ENCODE measurements at regions not wholly inside any gene's neighbourhood (a gene's known extent, or its start where the extent isn't known, plus 50 kb on each side); places are given as distances from the start of the nearest gene placed in this dataset.

GRCh38 chr6:8361259-8361658, 74.1 kb downstream of the SLC35B3 start:
- Mint-ChIP-seq H3K27me3 (peaks cover 0 to 3% of the 10 kb centered on the region in 2 donors), H3K4me1 (ENCODE audit: low read depth in 2 of 2) (no peaks in the 10 kb centered on the region), H3K9me3 (no peaks in the 10 kb centered on the region), H3K4me3 (no peak overlapping the region), H3K27ac (no peak overlapping the region), H3K36me3 (no peaks in the 10 kb centered on the region)
- ATAC-seq (no peak), DNase-seq (ENCODE audit: low spot score) (no peak)

- H3K4me1 Mint-ChIP-seq (ENCODE audit: low read depth in 2 of 2) = no peaks in the 10 kb centered on the region
These were observed 82.4 kb downstream of the SLC35B3 start for GRCh38 chr6:8352966-8353340.

GRCh38 chr6:8352335-8352965, 82.9 kb downstream of the SLC35B3 start:
- Mint-ChIP-seq H3K4me3 (no peak overlapping the region), H3K27ac (no peak overlapping the region), H3K4me1 (ENCODE audit: low read depth in 2 of 2) (no peaks in the 10 kb centered on the region), H3K27me3 (peaks cover 3 to 14% of the 10 kb centered on the region in 2 donors), H3K36me3 (no peaks in the 10 kb centered on the region), H3K9me3 (peaks cover 7% of the 10 kb centered on the region)
- DNase-seq (ENCODE audit: low spot score) (no peak), ATAC-seq (no peak)

More at GRCh38 chr6:8352966-8353340, 82.4 kb downstream of the SLC35B3 start:
- Mint-ChIP-seq H3K4me3 (no peak overlapping the region), H3K36me3 (no peaks in the 10 kb centered on the region), H3K27me3 (peaks cover 3 to 14% of the 10 kb centered on the region in 2 donors), H3K27ac (no peak overlapping the region), H3K9me3 (peaks cover 7% of the 10 kb centered on the region)
- DNase-seq (ENCODE audit: low spot score) = no peak
- ATAC-seq = no peak

- Mint-ChIP-seq H3K27me3 (peaks cover 7 to 12% of the 10 kb centered on the region in 2 donors), H3K9me3 (peaks cover 6% of the 10 kb centered on the region), H3K4me3 (no peak overlapping the region), H3K27ac (no peak overlapping the region), H3K4me1 (ENCODE audit: low read depth in 2 of 2) (no peaks in the 10 kb centered on the region), H3K36me3 (peaks cover 4% of the 10 kb centered on the region)
- DNase-seq (ENCODE audit: low spot score) (no peak), ATAC-seq (no peak)
These were observed 91.7 kb downstream of the SLC35B3 start for GRCh38 chr6:8343600-8343999.

- H3K27me3 Mint-ChIP-seq = peaks cover 7 to 12% of the 10 kb centered on the region in 2 donors
- H3K36me3 Mint-ChIP-seq = peaks cover 4% of the 10 kb centered on the region
- no peak overlapping the region for H3K27ac Mint-ChIP-seq
- no peak for DNase-seq (ENCODE audit: low spot score)
- ATAC-seq = no peak
- peaks cover 6% of the 10 kb centered on the region for H3K9me3 Mint-ChIP-seq
- H3K4me1 Mint-ChIP-seq (ENCODE audit: low read depth in 2 of 2) = no peaks in the 10 kb centered on the region
- no peak overlapping the region for H3K4me3 Mint-ChIP-seq
These were observed 93.0 kb downstream of the SLC35B3 start for GRCh38 chr6:8342241-8342819.

GRCh38 chr6:8337147-8337546, 98.2 kb downstream of the SLC35B3 start:
- no peak overlapping the region for H3K4me3 Mint-ChIP-seq
- ATAC-seq (no peak), DNase-seq (ENCODE audit: low spot score) (no peak)
- no peaks in the 10 kb centered on the region for H3K9me3 Mint-ChIP-seq
- no peaks in the 10 kb centered on the region for H3K4me1 Mint-ChIP-seq (ENCODE audit: low read depth in 2 of 2)
- H3K27ac Mint-ChIP-seq = no peak overlapping the region
- peaks cover 0 to under 1% of the 10 kb centered on the region in 2 donors for H3K27me3 Mint-ChIP-seq
- H3K36me3 Mint-ChIP-seq = no peaks in the 10 kb centered on the region

- DNase-seq (ENCODE audit: low spot score) (no peak), ATAC-seq (no peak)
- Mint-ChIP-seq H3K36me3 (no peaks in the 10 kb centered on the region), H3K9me3 (no peaks in the 10 kb centered on the region), H3K27me3 (no peaks in the 10 kb centered on the region), H3K4me1 (ENCODE audit: low read depth in 2 of 2) (no peaks in the 10 kb centered on the region), H3K27ac (no peak overlapping the region), H3K4me3 (no peak overlapping the region)
These were observed 98.8 kb downstream of the SLC35B3 start for GRCh38 chr6:8336406-8337057.

GRCh38 chr6:8335896-8336295, 99.4 kb downstream of the SLC35B3 start:
- no peak for ATAC-seq
- Mint-ChIP-seq H3K4me3 (no peak overlapping the region), H3K4me1 (ENCODE audit: low read depth in 2 of 2) (no peaks in the 10 kb centered on the region), H3K36me3 (no peaks in the 10 kb centered on the region), H3K27ac (no peak overlapping the region), H3K27me3 (no peaks in the 10 kb centered on the region), H3K9me3 (no peaks in the 10 kb centered on the region)
- DNase-seq (ENCODE audit: low spot score) = no peak

- no peaks in the 10 kb centered on the region for H3K9me3 Mint-ChIP-seq
- ATAC-seq = no peak
- no peaks in the 10 kb centered on the region for H3K27me3 Mint-ChIP-seq
- DNase-seq (ENCODE audit: low spot score) = no peak
- no peaks in the 10 kb centered on the region for H3K36me3 Mint-ChIP-seq
- no peak overlapping the region for H3K27ac Mint-ChIP-seq
- no peaks in the 10 kb centered on the region for H3K4me1 Mint-ChIP-seq (ENCODE audit: low read depth in 2 of 2)
- H3K4me3 Mint-ChIP-seq = no peak overlapping the region
These were observed 100.0 kb downstream of the SLC35B3 start for GRCh38 chr6:8335381-8335780.

- Mint-ChIP-seq H3K9me3 (no peaks in the 10 kb centered on the region), H3K36me3 (no peaks in the 10 kb centered on the region), H3K4me1 (ENCODE audit: low read depth in 2 of 2) (no peaks in the 10 kb centered on the region), H3K27me3 (no peaks in the 10 kb centered on the region), H3K4me3 (no peak overlapping the region), H3K27ac (no peak overlapping the region)
- ATAC-seq = no peak
- no peak for DNase-seq (ENCODE audit: low spot score)
These were observed 101.2 kb downstream of the SLC35B3 start for GRCh38 chr6:8334113-8334512.

- H3K4me1 Mint-ChIP-seq (ENCODE audit: low read depth in 2 of 2) = no peaks in the 10 kb centered on the region
- no peaks in the 10 kb centered on the region for H3K27me3 Mint-ChIP-seq
- no peaks in the 10 kb centered on the region for H3K9me3 Mint-ChIP-seq
- H3K4me3 Mint-ChIP-seq = no peak overlapping the region
- H3K36me3 Mint-ChIP-seq = no peaks in the 10 kb centered on the region
- no peak overlapping the region for H3K27ac Mint-ChIP-seq
- DNase-seq (ENCODE audit: low spot score) (no peak), ATAC-seq (no peak)
These were observed 105.8 kb downstream of the SLC35B3 start for GRCh38 chr6:8329562-8329961.

GRCh38 chr6:8325743-8326142, 109.6 kb downstream of the SLC35B3 start:
- Mint-ChIP-seq H3K36me3 (no peaks in the 10 kb centered on the region), H3K9me3 (no peaks in the 10 kb centered on the region), H3K27ac (no peak overlapping the region), H3K4me1 (ENCODE audit: low read depth in 2 of 2) (no peaks in the 10 kb centered on the region), H3K4me3 (no peak overlapping the region), H3K27me3 (no peaks in the 10 kb centered on the region)
- ATAC-seq (no peak), DNase-seq (ENCODE audit: low spot score) (no peak)

GRCh38 chr6:8322659-8323058, 112.7 kb downstream of the SLC35B3 start:
- Mint-ChIP-seq H3K4me1 (ENCODE audit: low read depth in 2 of 2) (no peaks in the 10 kb centered on the region), H3K27me3 (no peaks in the 10 kb centered on the region), H3K4me3 (no peak overlapping the region), H3K9me3 (no peaks in the 10 kb centered on the region), H3K36me3 (no peaks in the 10 kb centered on the region), H3K27ac (no peak overlapping the region)
- DNase-seq (ENCODE audit: low spot score) = no peak
- ATAC-seq = no peak

- DNase-seq (ENCODE audit: low spot score) = no peak
- Mint-ChIP-seq H3K4me3 (no peak overlapping the region), H3K27me3 (no peaks in the 10 kb centered on the region), H3K4me1 (ENCODE audit: low read depth in 2 of 2) (no peaks in the 10 kb centered on the region), H3K36me3 (no peaks in the 10 kb centered on the region), H3K9me3 (no peaks in the 10 kb centered on the region), H3K27ac (no peak overlapping the region)
- no peak for ATAC-seq
These were observed 113.5 kb downstream of the SLC35B3 start for GRCh38 chr6:8321671-8322404.

Measured in natural killer cell treated with Interleukin-12 subunit alpha and Interleukin-12 subunit beta and Interleukin-15 and Interleukin-18, amount 100 ng/mL, for 72 hours (primary cell).